ENCODE measurements at regions not wholly inside any gene's neighbourhood (a gene's known extent, or its start where the extent isn't known, plus 50 kb on each side); places are given as distances from the start of the nearest gene placed in this dataset.
"Not testable (repeated sequence)": the region's sequence is repeated elsewhere in the genome, so short reads cannot be mapped to it uniquely, and the experiment has no call there.

- intact Hi-C loops (cut with DNase I), result no loop called here
- no peak for DNase-seq (ENCODE audit: low spot score)
Measured at GRCh38 chr9:29339387-29339786, 1766.1 kb upstream of the C9orf72 start.

GRCh38 chr9:29348999-29349398 is 1775.7 kb upstream of the C9orf72 start:
- DNase-seq (ENCODE audit: low spot score), result no peak
- intact Hi-C loops (cut with DNase I), result no loop called here

- intact Hi-C loops (cut with DNase I), result no loop called here
Measured at GRCh38 chr9:29389421-29389820, 1816.1 kb upstream of the C9orf72 start.

GRCh38 chr9:29390859-29391258 is 1817.6 kb upstream of the C9orf72 start:
- no peak for DNase-seq (ENCODE audit: low spot score)
- intact Hi-C loops (cut with DNase I), result no loop called here

More at GRCh38 chr9:29389421-29389820, 1816.1 kb upstream of the C9orf72 start:
- no peak for DNase-seq (ENCODE audit: low spot score)

- no peak for DNase-seq (ENCODE audit: low spot score)
- intact Hi-C loops (cut with DNase I), result no loop called here
Measured at GRCh38 chr9:29393064-29393463, 1819.8 kb upstream of the C9orf72 start.

- no peak for DNase-seq (ENCODE audit: low spot score)
Measured at GRCh38 chr9:29394855-29395254, 1821.6 kb upstream of the C9orf72 start.

GRCh38 chr9:29397148-29397547 is 1823.9 kb upstream of the C9orf72 start:
- no peak for DNase-seq (ENCODE audit: low spot score)
- intact Hi-C loops (cut with DNase I), result no loop called here

More at GRCh38 chr9:29394855-29395254, 1821.6 kb upstream of the C9orf72 start:
- intact Hi-C loops (cut with DNase I), result no loop called here

- no peak for DNase-seq (ENCODE audit: low spot score)
- intact Hi-C loops (cut with DNase I), result no loop called here
Measured at GRCh38 chr9:29416204-29416603, 1842.9 kb upstream of the C9orf72 start.

- intact Hi-C loops (cut with DNase I), result no loop called here
- no peak for DNase-seq (ENCODE audit: low spot score)
Measured at GRCh38 chr9:29422438-29422837, 1849.2 kb upstream of the C9orf72 start.

GRCh38 chr9:29432191-29432590 is 1858.9 kb upstream of the C9orf72 start:
- no peak for DNase-seq (ENCODE audit: low spot score)
- intact Hi-C loops (cut with DNase I), result no loop called here

- DNase-seq (ENCODE audit: low spot score); intact Hi-C loops (cut with DNase I): not testable (repeated sequence)
Measured at GRCh38 chr9:29432656-29433055, 1859.4 kb upstream of the C9orf72 start.

- intact Hi-C loops (cut with DNase I), result no loop called here
- no peak for DNase-seq (ENCODE audit: low spot score)
Measured at GRCh38 chr9:29435368-29435767, 1862.1 kb upstream of the C9orf72 start.

GRCh38 chr9:29437526-29437925 is 1864.2 kb upstream of the C9orf72 start:
- no peak for DNase-seq (ENCODE audit: low spot score)
- intact Hi-C loops (cut with DNase I), result no loop called here

GRCh38 chr9:29439961-29440360 is 1866.7 kb upstream of the C9orf72 start:
- no peak for DNase-seq (ENCODE audit: low spot score)
- intact Hi-C loops (cut with DNase I), result no loop called here

GRCh38 chr9:29440449-29440848 is 1867.2 kb upstream of the C9orf72 start:
- DNase-seq (ENCODE audit: low spot score), result no peak
- intact Hi-C loops (cut with DNase I), result no loop called here

- no peak for DNase-seq (ENCODE audit: low spot score)
- intact Hi-C loops (cut with DNase I), result no loop called here
Measured at GRCh38 chr9:29445751-29446150, 1872.5 kb upstream of the C9orf72 start.

- no peak for DNase-seq (ENCODE audit: low spot score)
Measured at GRCh38 chr9:29449306-29449705, 1876.0 kb upstream of the C9orf72 start.

GRCh38 chr9:29450343-29450875 is 1877.1 kb upstream of the C9orf72 start:
- DNase-seq (ENCODE audit: low spot score); intact Hi-C loops (cut with DNase I): not testable (repeated sequence)

More at GRCh38 chr9:29449306-29449705, 1876.0 kb upstream of the C9orf72 start:
- intact Hi-C loops (cut with DNase I), result no loop called here

- no peak for DNase-seq (ENCODE audit: low spot score)
- intact Hi-C loops (cut with DNase I), result no loop called here
Measured at GRCh38 chr9:29456940-29457339, 1883.7 kb upstream of the C9orf72 start.

GRCh38 chr9:29475471-29475870 is 1902.2 kb upstream of the C9orf72 start:
- intact Hi-C loops (cut with DNase I), result no loop called here
- DNase-seq (ENCODE audit: low spot score), result no peak

GRCh38 chr9:29511680-29512079 is 1938.4 kb upstream of the C9orf72 start:
- no peak for DNase-seq (ENCODE audit: low spot score)
- intact Hi-C loops (cut with DNase I), result no loop called here

GRCh38 chr9:29514336-29514735 is 1941.1 kb upstream of the C9orf72 start:
- peak; percentile 52 for DNase-seq (ENCODE audit: low spot score)
- intact Hi-C loops (cut with DNase I), result no loop called here

Data from posterior vena cava (tissue), 2 donors.